Stimulated activated CD8-positive, alpha-beta memory T cell treated with anti-CD3 and anti-CD28 coated beads, Interleukin-4, amount 100 ng/mL, for 24 hours (primary cell): ENCODE measurements at regions not wholly inside any gene's neighbourhood (a gene's known extent, or its start where the extent isn't known, plus 50 kb on each side); places are given as distances from the start of the nearest gene placed in this dataset.

Experiments used
- DNase-seq: peaks from one replicate; pipeline ENCODE4 v3.0.0-alpha.2; 2020; ENCODE audit warnings: low read depth

GRCh38 chr20:60957621-60958020 is 294.4 kb upstream of the CDH4 start:
- no peak for DNase-seq

GRCh38 chr20:60959971-60960370 is 292.1 kb upstream of the CDH4 start:
- no peak for DNase-seq

- DNase-seq: no peak
These were observed 291.6 kb upstream of the CDH4 start for GRCh38 chr20:60960500-60960899.

GRCh38 chr20:60961551-60961950 is 290.5 kb upstream of the CDH4 start:
- DNase-seq: no peak

- DNase-seq: no peak
These were observed 289.6 kb upstream of the CDH4 start for GRCh38 chr20:60962367-60963045.

GRCh38 chr20:60963146-60963545 is 288.9 kb upstream of the CDH4 start:
- DNase-seq: no peak

- no peak for DNase-seq
These were observed 287.1 kb upstream of the CDH4 start for GRCh38 chr20:60964911-60965310.

- no peak for DNase-seq
These were observed 286.0 kb upstream of the CDH4 start for GRCh38 chr20:60966031-60966430.

- no peak for DNase-seq
These were observed 285.3 kb upstream of the CDH4 start for GRCh38 chr20:60966766-60967165.

GRCh38 chr20:60967431-60968316 is 284.4 kb upstream of the CDH4 start:
- DNase-seq: no peak

- DNase-seq: no peak
These were observed 283.0 kb upstream of the CDH4 start for GRCh38 chr20:60968853-60969720.

GRCh38 chr20:60970601-60971000 is 281.5 kb upstream of the CDH4 start:
- DNase-seq: no peak

- no peak for DNase-seq
These were observed 278.0 kb upstream of the CDH4 start for GRCh38 chr20:60974022-60974421.

GRCh38 chr20:60974441-60974945 is 277.6 kb upstream of the CDH4 start:
- no peak for DNase-seq

GRCh38 chr20:60976139-60976538 is 275.9 kb upstream of the CDH4 start:
- no peak for DNase-seq

GRCh38 chr20:60976913-60977312 is 275.1 kb upstream of the CDH4 start:
- DNase-seq: no peak

- no peak for DNase-seq
These were observed 274.2 kb upstream of the CDH4 start for GRCh38 chr20:60977901-60978300.

- DNase-seq: no peak
These were observed 267.4 kb upstream of the CDH4 start for GRCh38 chr20:60984666-60985065.

GRCh38 chr20:60986506-60987156 is 265.4 kb upstream of the CDH4 start:
- no peak for DNase-seq

- DNase-seq: no peak
These were observed 262.0 kb upstream of the CDH4 start for GRCh38 chr20:60990061-60990460.

GRCh38 chr20:60990643-60991042 is 261.4 kb upstream of the CDH4 start:
- no peak for DNase-seq
